T-helper 1 cell treated with Interleukin-12 subunit alpha and Interleukin-12 subunit beta and Interleukin-4 antibody, amounts not matched to agents 30 ng/mL and 1 ng/mL, for 36 hours (primary cell): ENCODE measurements at regions not wholly inside any gene's neighbourhood (a gene's known extent, or its start where the extent isn't known, plus 50 kb on each side); places are given as distances from the start of the nearest gene placed in this dataset.

Source experiments
- intact Hi-C: fragments of 100-400 bp; cut with micrococcal nuclease; formaldehyde crosslinking; loops from one replicate; pipeline ENCODE4 v1.15.1; 2024

- intact Hi-C loops, result no loop called here
These were observed 97.7 kb downstream of the CD47 start for GRCh38 chr3:107992976-107993684.

- intact Hi-C loops, result no loop called here
These were observed 99.9 kb downstream of the CD47 start for GRCh38 chr3:107990926-107991325.

- intact Hi-C loops, result no loop called here
These were observed 100.4 kb downstream of the CD47 start for GRCh38 chr3:107990433-107990832.

GRCh38 chr3:107989661-107990060 is 101.2 kb downstream of the CD47 start:
- intact Hi-C loops, result loop anchor here (5.0 kb wide), 1 partner anchor 47 kb away; no protein-coding TSS in a partner anchor

GRCh38 chr3:107988460-107989175 is 102.2 kb downstream of the CD47 start:
- intact Hi-C loops, result loop anchor here (5.0 kb wide), 1 partner anchor 46 kb away; no protein-coding TSS in a partner anchor

GRCh38 chr3:107987036-107987939 is 103.5 kb downstream of the CD47 start:
- intact Hi-C loops, result loop anchor here (5.0 kb wide), 1 partner anchor 45 kb away; no protein-coding TSS in a partner anchor

- intact Hi-C loops, result loop anchor here (5.0 kb wide), 1 partner anchor 44 kb away; no protein-coding TSS in a partner anchor
These were observed 104.3 kb downstream of the CD47 start for GRCh38 chr3:107986505-107986904.

- intact Hi-C loops, result loop anchor here (2.0 to 5.0 kb wide), 2 partner anchors 43 to 105 kb away; partner anchors contain the start of gene CD47
These were observed 105.3 kb downstream of the CD47 start for GRCh38 chr3:107985496-107985895.

- intact Hi-C loops, result no loop called here
These were observed 107.6 kb downstream of the CD47 start for GRCh38 chr3:107983247-107983646.

- intact Hi-C loops, result no loop called here
These were observed 108.7 kb downstream of the CD47 start for GRCh38 chr3:107982165-107982564.

GRCh38 chr3:107981471-107982111 is 109.2 kb downstream of the CD47 start:
- intact Hi-C loops, result no loop called here

- intact Hi-C loops, result loop anchor here (5.0 kb wide), 2 partner anchors 38 to 52 kb away; no protein-coding TSS in a partner anchor
These were observed 111.3 kb downstream of the CD47 start for GRCh38 chr3:107979538-107979937.

- intact Hi-C loops, result loop anchor here (5.0 kb wide), 2 partner anchors 39 to 51 kb away; no protein-coding TSS in a partner anchor
These were observed 112.4 kb downstream of the CD47 start for GRCh38 chr3:107978131-107979055.

GRCh38 chr3:107977221-107978130 is 113.4 kb downstream of the CD47 start:
- intact Hi-C loops, result loop anchor here (5.0 kb wide), 2 partner anchors 40 to 50 kb away; no protein-coding TSS in a partner anchor

- intact Hi-C loops, result loop anchor here (5.0 kb wide), 2 partner anchors 41 to 49 kb away; no protein-coding TSS in a partner anchor
These were observed 114.5 kb downstream of the CD47 start for GRCh38 chr3:107976202-107976800.

GRCh38 chr3:107975529-107976201 is 115.2 kb downstream of the CD47 start:
- intact Hi-C loops, result loop anchor here (5.0 kb wide), 2 partner anchors 42 to 48 kb away; no protein-coding TSS in a partner anchor

GRCh38 chr3:107973961-107974360 is 116.9 kb downstream of the CD47 start:
- intact Hi-C loops, result no loop called here
